ENCODE measurements at regions not wholly inside any gene's neighbourhood (a gene's known extent, or its start where the extent isn't known, plus 50 kb on each side); places are given as distances from the start of the nearest gene placed in this dataset.
"Not testable (repeated sequence)": the region's sequence is repeated elsewhere in the genome, so short reads cannot be mapped to it uniquely, and the experiment has no call there.

DNA sequence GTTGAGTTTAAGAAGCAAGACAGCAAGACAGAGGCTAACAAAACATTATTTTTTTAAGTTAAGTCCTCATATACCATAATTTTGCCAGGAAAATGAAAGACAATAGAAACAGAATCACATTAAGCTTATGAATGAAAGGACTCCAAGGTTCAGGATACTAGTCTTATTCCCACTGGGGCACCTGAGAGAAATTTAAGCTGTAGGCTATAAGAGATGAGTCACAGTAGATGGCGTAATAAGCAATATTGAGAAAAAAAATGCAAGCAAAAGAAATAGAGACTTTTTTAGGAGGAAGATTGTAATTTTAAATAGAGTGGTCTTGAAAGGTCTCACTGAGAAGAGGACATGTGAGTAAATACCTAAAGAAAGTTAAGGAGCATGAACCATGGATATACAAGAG lies 57.1 kb upstream of the KIF2B start:
- no peak overlapping the region for H3K27ac Mint-ChIP-seq
- H3K9me3 Mint-ChIP-seq = peaks cover 3 to 7% of the 10 kb centered on the region in 2 donors
- DNase-seq (no peak), ATAC-seq (replicated peaks) (no peak)
- no peaks in the 10 kb centered on the region for H3K36me3 Mint-ChIP-seq
- H3K4me3 Mint-ChIP-seq = no peak overlapping the region
- H3K4me1 Mint-ChIP-seq = no peaks in the 10 kb centered on the region
- H3K27me3 Mint-ChIP-seq = no peaks in the 10 kb centered on the region

DNA sequence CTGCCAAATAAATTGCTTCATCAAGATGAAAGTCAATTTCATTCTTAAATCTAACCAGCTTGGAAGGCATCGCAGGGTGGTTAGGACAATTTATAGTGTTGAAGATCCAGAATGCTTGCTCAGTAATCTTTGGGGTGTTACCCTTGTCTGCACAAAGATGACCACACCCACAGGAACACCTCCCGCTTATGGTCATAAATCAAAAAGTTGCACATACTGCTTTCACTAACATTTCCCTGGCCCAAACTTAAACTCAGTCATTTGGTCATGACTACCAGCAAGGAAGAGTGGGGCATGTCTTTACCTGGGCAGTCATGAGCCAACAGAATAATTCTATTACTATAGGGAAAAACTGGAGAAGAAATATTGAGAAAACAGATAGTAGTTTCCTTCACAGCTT lies 57.6 kb upstream of the KIF2B start:
- no peaks in the 10 kb centered on the region for H3K36me3 Mint-ChIP-seq
- H3K4me3 Mint-ChIP-seq = no peak overlapping the region
- H3K9me3 Mint-ChIP-seq = peaks cover 3 to 7% of the 10 kb centered on the region in 2 donors
- ATAC-seq (replicated peaks) = no peak
- H3K27ac Mint-ChIP-seq = no peak overlapping the region
- DNase-seq = no peak
- H3K4me1 Mint-ChIP-seq = no peaks in the 10 kb centered on the region
- no peaks in the 10 kb centered on the region for H3K27me3 Mint-ChIP-seq

DNA sequence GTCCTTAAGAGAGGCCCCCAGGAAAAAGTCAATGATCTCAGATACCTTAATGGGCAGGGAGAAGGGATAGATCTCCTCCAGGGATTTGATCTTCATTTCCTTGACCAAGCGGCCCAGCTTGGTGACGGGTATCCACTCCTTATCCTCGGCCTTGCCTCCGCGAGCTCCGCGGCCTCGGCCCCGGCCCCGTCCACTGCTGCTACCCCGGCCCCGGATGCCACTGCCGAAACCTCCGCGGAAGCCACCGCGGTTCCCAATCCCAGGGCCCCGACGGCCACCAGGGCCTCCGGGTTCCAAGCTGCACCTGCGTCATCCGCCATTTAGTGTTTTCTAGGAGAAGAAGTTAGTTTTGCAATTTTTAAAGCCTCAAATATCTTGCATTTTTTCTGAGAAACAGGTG lies 65.2 kb upstream of the KIF2B start:
- Mint-ChIP-seq H3K9me3 (peaks cover 0 to 10% of the 10 kb centered on the region in 2 donors), H3K36me3 (no peaks in the 10 kb centered on the region), H3K27me3 (no peaks in the 10 kb centered on the region), H3K27ac (no peak overlapping the region), H3K4me1 (no peaks in the 10 kb centered on the region), H3K4me3 (no peak overlapping the region)
- ATAC-seq (replicated peaks) (no peak), DNase-seq (no peak)

DNA sequence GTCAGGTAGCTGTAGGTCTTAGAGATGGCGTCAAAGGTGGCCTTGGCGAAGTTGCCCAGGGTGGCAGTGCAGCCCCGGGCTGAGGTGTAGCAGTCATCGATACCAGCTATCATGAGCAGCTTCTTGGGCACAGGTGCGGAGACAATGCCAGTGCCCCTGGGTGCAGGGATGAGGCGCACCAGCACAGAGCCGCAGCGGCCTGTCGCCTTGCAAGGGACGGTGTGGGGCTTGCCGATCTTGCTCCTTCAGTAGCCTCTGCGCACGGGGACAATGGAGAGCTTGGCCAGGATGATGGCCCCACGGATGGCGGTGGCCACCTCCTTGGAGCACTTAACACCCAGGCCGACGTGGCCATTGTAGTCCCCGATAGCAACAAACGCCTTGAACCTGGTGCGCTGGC lies 65.6 kb upstream of the KIF2B start:
- not testable (repeated sequence) for H3K36me3 Mint-ChIP-seq; H3K4me3 Mint-ChIP-seq; H3K27me3 Mint-ChIP-seq; ATAC-seq (replicated peaks); H3K9me3 Mint-ChIP-seq; H3K4me1 Mint-ChIP-seq; DNase-seq; H3K27ac Mint-ChIP-seq

DNA sequence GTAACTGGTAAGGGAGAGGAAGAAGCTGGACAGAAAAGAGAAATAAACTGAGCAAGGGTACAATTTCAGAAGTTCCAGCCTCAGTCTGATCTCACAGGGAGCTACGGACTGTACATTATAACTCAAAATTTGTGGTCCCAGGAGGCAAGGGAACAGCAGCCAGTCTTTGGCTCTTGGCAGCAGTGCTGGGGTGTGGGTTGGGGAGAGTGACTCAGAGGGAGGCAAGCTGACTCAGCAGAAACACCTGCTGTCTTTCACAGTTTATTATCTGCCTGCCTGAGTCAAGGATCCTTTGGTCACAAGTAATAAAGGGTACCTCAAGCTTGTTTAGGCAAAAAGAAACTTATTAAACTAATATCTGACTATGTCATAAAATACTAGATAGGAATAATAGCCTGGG lies 73.5 kb upstream of the KIF2B start:
- no peak for DNase-seq
- no peaks in the 10 kb centered on the region for H3K27me3 Mint-ChIP-seq
- no peaks in the 10 kb centered on the region for H3K36me3 Mint-ChIP-seq
- no peak for ATAC-seq (replicated peaks)
- H3K27ac Mint-ChIP-seq = no peak overlapping the region
- peaks cover 4 to 11% of the 10 kb centered on the region in 2 donors for H3K9me3 Mint-ChIP-seq
- H3K4me1 Mint-ChIP-seq = no peaks in the 10 kb centered on the region
- no peak overlapping the region for H3K4me3 Mint-ChIP-seq

DNA sequence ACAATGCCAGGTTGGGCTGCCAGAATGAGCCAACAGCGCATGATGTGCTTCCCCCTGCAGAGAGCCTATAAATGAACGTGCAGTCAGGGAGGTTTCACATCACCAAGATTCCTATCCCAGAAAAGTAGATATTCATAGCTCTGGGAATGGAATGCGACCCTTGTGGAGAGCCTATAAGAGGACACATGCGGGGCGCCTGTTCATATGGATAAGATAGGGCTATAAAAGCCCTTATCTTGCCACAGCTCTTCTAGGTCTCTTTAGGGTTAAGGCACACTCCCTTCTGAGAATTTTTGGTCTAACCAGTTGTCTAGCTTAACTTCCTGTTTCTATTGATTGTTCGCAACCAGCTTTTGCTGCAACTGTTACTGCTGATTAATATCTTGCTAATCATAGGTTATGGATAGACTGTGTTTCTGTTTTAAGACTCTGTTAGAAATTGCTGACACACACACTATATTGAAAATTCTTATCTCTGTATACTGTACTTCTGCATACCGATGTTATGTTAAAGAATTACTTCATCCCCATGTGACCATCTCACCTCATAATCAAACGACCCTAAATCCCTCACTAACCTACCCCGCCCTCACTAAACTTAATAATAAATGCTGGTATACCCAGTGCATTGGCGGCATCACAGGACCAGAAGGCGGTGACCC lies 74.4 kb upstream of the KIF2B start:
- H3K27me3 Mint-ChIP-seq; H3K27ac Mint-ChIP-seq; ATAC-seq (replicated peaks); H3K4me3 Mint-ChIP-seq; H3K9me3 Mint-ChIP-seq; H3K36me3 Mint-ChIP-seq; DNase-seq; H3K4me1 Mint-ChIP-seq: not testable (repeated sequence)

DNA sequence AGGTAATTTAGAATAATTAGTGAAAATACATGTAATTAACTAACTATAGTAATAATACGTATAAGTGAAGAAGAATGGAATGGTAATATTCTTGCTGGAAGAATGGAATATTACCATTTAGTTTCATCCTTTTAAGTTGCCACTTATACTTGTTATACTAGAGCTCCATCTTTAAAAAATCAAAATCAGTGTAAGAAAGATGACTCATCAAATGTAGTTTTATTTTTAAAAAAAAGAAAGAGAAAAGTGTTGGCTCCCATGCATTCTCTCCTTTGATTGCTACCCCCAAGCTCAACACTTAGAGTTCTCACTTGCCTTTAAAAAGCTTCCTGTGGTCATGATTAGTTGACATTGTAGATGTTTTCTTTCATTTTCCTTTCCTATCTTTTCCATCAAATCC lies 82.4 kb upstream of the KIF2B start:
- ATAC-seq (replicated peaks) (no peak), DNase-seq (no peak)
- H3K36me3 Mint-ChIP-seq = no peaks in the 10 kb centered on the region
- no peaks in the 10 kb centered on the region for H3K4me1 Mint-ChIP-seq
- H3K9me3 Mint-ChIP-seq = peaks cover 4 to 6% of the 10 kb centered on the region in 2 donors
- H3K27ac Mint-ChIP-seq = no peak overlapping the region
- H3K4me3 Mint-ChIP-seq = no peak overlapping the region
- no peaks in the 10 kb centered on the region for H3K27me3 Mint-ChIP-seq

DNA sequence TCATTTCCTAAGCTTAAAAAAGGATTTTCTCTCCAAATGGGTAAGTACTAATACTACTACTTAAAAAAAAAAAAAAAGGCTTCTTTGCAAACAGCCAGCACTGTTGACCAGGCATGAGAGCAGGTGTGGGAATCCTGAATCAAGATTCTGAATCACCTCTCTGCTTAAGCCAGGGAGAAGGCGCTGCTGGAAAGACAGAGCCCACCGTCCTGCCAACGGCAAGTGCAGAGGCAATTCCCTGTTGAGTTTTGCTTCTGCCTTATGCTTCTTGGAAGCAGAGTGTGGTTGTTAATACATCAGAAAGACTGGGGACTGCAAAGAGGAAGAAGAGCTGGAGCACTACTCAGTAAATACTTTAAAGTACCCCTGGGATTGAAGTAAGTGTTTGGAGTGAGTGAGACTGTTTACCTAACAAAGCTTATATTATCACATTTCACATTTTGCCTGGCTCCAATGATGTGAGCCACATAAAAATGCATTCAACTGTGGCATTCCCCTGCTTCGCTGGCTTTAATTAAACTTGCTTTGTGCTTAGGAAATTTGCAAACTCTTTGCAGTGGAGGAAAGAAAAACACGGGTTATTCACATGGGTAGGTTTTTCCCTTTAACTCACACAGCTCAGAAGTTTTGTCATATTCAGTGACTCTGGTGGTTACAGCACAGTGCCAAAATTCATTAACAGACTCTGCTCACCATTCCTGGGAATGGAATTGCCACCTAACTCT lies 86.0 kb upstream of the KIF2B start:
- DNase-seq = no peak
- H3K4me1 Mint-ChIP-seq = no peaks in the 10 kb centered on the region
- peaks cover 4 to 6% of the 10 kb centered on the region in 2 donors for H3K9me3 Mint-ChIP-seq
- no peaks in the 10 kb centered on the region for H3K27me3 Mint-ChIP-seq
- H3K27ac Mint-ChIP-seq = no peak overlapping the region
- no peak overlapping the region for H3K4me3 Mint-ChIP-seq
- no peaks in the 10 kb centered on the region for H3K36me3 Mint-ChIP-seq
- no peak for ATAC-seq (replicated peaks)

DNA sequence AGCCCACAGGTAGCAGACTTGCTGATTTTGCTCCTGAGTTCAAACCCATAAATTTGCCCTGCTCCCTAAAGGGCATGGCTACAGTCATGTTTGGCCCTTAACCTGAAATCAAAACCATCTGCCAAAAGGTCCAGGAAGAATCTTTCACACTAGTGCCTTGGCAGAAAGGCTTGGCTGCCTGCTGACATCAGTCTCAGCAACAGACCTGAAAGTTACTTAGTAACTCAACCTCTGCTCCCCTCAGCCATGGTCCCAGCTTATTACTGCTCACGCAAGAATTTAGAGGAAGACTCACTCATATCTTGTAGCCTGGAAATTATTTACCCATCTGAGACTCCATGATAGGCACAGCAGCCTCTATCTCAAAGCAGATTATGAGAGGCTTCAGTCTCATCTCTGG lies 98.0 kb upstream of the KIF2B start:
- ATAC-seq (replicated peaks) = no peak
- DNase-seq = no peak
- H3K4me3 Mint-ChIP-seq = no peak overlapping the region
- no peaks in the 10 kb centered on the region for H3K4me1 Mint-ChIP-seq
- H3K9me3 Mint-ChIP-seq = peaks cover 5 to 9% of the 10 kb centered on the region in 2 donors
- H3K27me3 Mint-ChIP-seq = no peaks in the 10 kb centered on the region
- no peak overlapping the region for H3K27ac Mint-ChIP-seq
- H3K36me3 Mint-ChIP-seq = no peaks in the 10 kb centered on the region

DNA sequence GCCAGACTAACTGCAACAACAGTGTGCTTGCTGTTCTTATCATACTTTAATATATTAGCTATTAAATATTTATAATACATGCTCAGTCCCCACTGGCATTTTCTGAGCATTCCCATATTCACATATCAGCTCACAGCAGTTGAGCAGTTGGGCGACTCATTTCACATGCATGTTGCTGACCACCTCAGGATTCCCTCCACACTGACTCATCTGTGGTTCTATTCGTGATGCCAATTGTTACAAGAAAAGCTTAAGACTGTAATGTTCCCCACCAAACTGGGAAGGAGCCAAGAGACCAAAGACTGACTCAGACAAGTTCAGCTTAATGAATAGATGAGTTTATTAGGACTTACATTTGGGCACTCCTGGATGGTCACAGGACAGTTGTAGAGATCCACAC lies 100.3 kb upstream of the KIF2B start:
- Mint-ChIP-seq H3K27ac (no peak overlapping the region), H3K27me3 (no peaks in the 10 kb centered on the region), H3K4me1 (no peaks in the 10 kb centered on the region), H3K9me3 (peaks cover 0 to 4% of the 10 kb centered on the region in 2 donors), H3K4me3 (no peak overlapping the region), H3K36me3 (no peaks in the 10 kb centered on the region)
- ATAC-seq (replicated peaks) = no peak
- no peak for DNase-seq

DNA sequence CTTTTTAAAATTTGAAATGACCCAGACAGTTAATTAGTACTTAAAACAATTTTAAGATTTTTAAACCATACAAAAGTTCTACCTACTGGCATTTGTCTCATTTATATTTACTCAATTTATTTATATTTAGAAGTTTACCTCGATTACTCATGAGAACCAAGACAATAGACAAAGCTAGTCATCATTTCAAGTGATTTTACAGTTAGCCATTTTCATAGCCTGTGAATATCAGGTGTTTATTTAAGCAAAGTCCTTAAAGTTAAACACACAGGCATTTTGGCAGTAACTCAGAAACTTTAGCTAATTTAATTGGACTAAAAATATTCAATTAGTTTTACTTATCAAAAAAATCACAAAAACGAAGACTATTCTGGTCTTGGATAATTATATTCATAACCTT lies 101.6 kb upstream of the KIF2B start:
- no peak for ATAC-seq (replicated peaks)
- Mint-ChIP-seq H3K9me3 (peaks cover 2 to 5% of the 10 kb centered on the region in 2 donors), H3K4me3 (no peak overlapping the region), H3K27ac (no peak overlapping the region), H3K27me3 (no peaks in the 10 kb centered on the region), H3K36me3 (no peaks in the 10 kb centered on the region), H3K4me1 (no peaks in the 10 kb centered on the region)
- DNase-seq = no peak

DNA sequence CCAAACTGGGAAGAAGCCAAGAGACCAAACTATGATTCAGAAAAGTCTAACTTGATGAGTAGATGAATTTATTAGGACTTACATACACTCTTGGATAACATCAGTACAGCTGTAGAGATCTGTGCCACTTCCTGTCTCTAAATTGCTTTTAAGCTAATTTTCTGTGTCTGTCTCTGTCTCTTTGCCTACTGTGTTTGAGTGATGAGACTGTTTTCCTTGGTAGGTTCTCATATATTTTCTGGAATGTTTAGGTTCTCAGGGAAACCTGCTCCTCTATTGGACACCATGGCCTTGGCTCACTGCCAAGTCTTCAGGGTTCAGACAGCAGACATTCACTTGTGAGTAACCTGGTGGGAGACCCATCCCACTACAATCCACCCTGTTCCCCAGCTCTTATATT lies 103.5 kb upstream of the KIF2B start:
- Mint-ChIP-seq H3K27me3 (no peaks in the 10 kb centered on the region), H3K4me1 (no peaks in the 10 kb centered on the region), H3K36me3 (no peaks in the 10 kb centered on the region), H3K9me3 (peaks cover 3 to 7% of the 10 kb centered on the region in 2 donors), H3K27ac (no peak overlapping the region), H3K4me3 (no peak overlapping the region)
- no peak for ATAC-seq (replicated peaks)
- DNase-seq = no peak

DNA sequence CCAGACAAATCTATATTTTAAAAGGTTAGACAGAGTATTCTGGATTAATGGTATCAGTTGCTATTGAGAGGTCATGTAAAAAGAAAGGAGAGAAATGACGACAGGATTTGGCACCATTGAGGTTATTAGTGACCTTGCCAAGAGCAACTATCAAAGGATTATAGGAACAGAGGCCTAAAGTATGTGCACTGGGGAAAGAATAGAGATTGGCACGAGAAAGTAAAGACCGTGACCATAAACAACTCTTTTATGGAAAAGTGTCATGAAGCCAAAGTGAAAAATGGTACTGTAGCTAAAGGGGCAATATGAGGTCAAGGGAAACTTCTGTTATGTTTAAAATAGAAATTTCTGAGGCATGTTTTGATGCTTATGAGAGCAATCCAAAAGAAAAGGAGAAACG lies 115.2 kb upstream of the KIF2B start:
- no peak overlapping the region for H3K27ac Mint-ChIP-seq
- peaks cover 3 to 5% of the 10 kb centered on the region in 2 donors for H3K9me3 Mint-ChIP-seq
- ATAC-seq (replicated peaks) (no peak), DNase-seq (no peak)
- H3K27me3 Mint-ChIP-seq = no peaks in the 10 kb centered on the region
- no peaks in the 10 kb centered on the region for H3K36me3 Mint-ChIP-seq
- no peak overlapping the region for H3K4me3 Mint-ChIP-seq
- H3K4me1 Mint-ChIP-seq = no peaks in the 10 kb centered on the region

DNA sequence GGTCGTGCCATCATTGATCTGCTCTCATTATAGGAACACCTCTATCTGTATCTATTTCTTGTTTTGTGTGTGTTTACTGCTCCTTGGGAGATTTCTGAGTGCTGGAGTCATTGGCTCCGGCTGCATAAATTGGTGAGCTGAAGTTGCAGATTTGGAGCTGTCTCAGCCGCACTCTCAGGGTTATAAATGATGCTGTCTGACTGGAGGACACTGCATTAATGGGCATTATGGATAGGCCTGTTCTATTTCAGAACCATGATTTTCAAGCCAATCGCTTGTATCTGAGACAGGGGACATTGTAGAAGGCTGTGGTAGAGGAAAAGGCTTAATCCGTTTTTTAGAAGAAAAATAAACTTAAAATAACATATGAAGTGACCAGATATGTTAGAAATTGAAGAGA lies 126.4 kb upstream of the KIF2B start:
- H3K4me1 Mint-ChIP-seq = no peaks in the 10 kb centered on the region
- no peaks in the 10 kb centered on the region for H3K27me3 Mint-ChIP-seq
- no peaks in the 10 kb centered on the region for H3K36me3 Mint-ChIP-seq
- peaks cover 0 to 7% of the 10 kb centered on the region in 2 donors for H3K9me3 Mint-ChIP-seq
- ATAC-seq (replicated peaks) (no peak), DNase-seq (no peak)
- no peak overlapping the region for H3K4me3 Mint-ChIP-seq
- H3K27ac Mint-ChIP-seq = no peak overlapping the region

DNA sequence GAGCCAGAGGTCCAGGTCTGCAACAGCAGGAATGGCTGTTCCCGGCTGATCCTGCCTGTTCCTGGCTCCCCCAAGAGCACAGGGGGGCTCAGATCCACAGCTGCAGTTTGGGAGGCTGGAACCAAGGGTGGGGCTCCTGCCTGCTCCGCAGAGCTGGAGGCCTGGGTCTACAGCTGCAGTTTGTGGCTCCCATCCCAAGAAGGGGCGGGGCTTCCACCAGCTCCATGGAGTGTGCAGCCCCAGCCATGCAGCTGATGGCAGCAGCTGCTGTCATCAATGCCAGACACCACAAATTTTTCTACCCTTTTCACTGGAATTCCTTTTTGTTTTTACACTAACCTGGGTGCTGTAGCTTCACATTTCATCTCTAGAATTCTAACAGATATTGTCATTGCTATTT lies 135.4 kb upstream of the KIF2B start:
- Mint-ChIP-seq H3K4me3 (no peak overlapping the region), H3K27me3 (no peaks in the 10 kb centered on the region), H3K9me3 (peaks cover 0 to 12% of the 10 kb centered on the region in 2 donors), H3K27ac (no peak overlapping the region), H3K36me3 (no peaks in the 10 kb centered on the region), H3K4me1 (no peaks in the 10 kb centered on the region)
- no peak for ATAC-seq (replicated peaks)
- no peak for DNase-seq
